B cell (primary cell): ENCODE measurements at regions not wholly inside any gene's neighbourhood (a gene's known extent, or its start where the extent isn't known, plus 50 kb on each side); places are given as distances from the start of the nearest gene placed in this dataset.

Experiments used
- ATAC-seq: fragments of 200-7000 bp; cut with Tn5 transposase; one replicate; pipeline ENCODE4 v1.10.0; 2021; ENCODE audit warnings: low read depth, mild to moderate bottlenecking, moderate number of reproducible peaks, moderate library complexity
- CTCF ChIA-PET: fragments of 350-600 bp; sonication (Branson Sonifier 250); formaldehyde crosslinking; loops from one replicate; lab custom pipeline; 2021; ENCODE audit warnings: antibody characterized with exemption, inconsistent platforms; lab: Charles Lee
- POLR2A ChIA-PET: fragments of 350-600 bp; sonication (Branson Sonifier 250); formaldehyde crosslinking; loops from one replicate; lab custom pipeline; 2021; ENCODE audit warnings: antibody characterized with exemption; lab: Charles Lee
- DNase-seq: peaks from one replicate; pipeline ENCODE4 v3.0.0; 2013
- H2AFZ ChIP-seq: 2 replicates; pipeline ENCODE4 v1.6.1; 2012; ENCODE audit warnings: mild to moderate bottlenecking, low read depth, low read length; ENCODE audit not compliant: insufficient read depth, poor library complexity, severe bottlenecking
- H3K27ac ChIP-seq, 2 donors: 1 replicate in 1 of 2; 2 replicates in 1 of 2; pipeline ENCODE4 v1.5.1; 2012 to 2013; ENCODE audit warnings: low read length in 2 of 2, mild to moderate bottlenecking in 2 of 2, moderate library complexity in 1 of 2
- H3K27me3 ChIP-seq, 4 experiments: fragments of 200-600 bp in 1 of 4; sonication (generic) in 1 of 4; replicated peaks in 1 of 4; 1 replicate in 2 of 4; 2 replicates in 2 of 4; pipeline versions ENCODE4 v1.6.1 to v1.7.0; 2013 to 2016; ENCODE audit warnings: low read length in 3 of 4, mild to moderate bottlenecking in 2 of 4, mixed read lengths in 1 of 4, moderate library complexity in 1 of 4; ENCODE audit not compliant: insufficient read depth in 4 of 4, control insufficient read depth in 3 of 4; ENCODE audit errors: control extremely low read depth in 1 of 4
- H3K36me3 ChIP-seq, 2 experiments: replicated peaks in 1 of 2; 1 replicate in 1 of 2; 2 replicates in 1 of 2; pipeline versions ENCODE4 v1.6.1 to v1.7.1; 2013; ENCODE audit warnings: low read length in 1 of 2; ENCODE audit not compliant: insufficient read depth in 2 of 2, control insufficient read depth in 1 of 2; ENCODE audit errors: control extremely low read depth in 1 of 2, extremely low read depth in 1 of 2
- H3K4me1 ChIP-seq, 2 donors: fragments of 200-600 bp in 1 of 2; sonication (generic) in 1 of 2; 1 replicate in 1 of 2; 2 replicates in 1 of 2; pipeline versions ENCODE4 v1.5.1 to v1.6.1; 2013 to 2017; ENCODE audit warnings: low read length in 2 of 2; ENCODE audit not compliant: control insufficient read depth in 2 of 2, insufficient read depth in 2 of 2
- H3K4me2 ChIP-seq: replicated peaks from 2 replicates; pipeline ENCODE3; 2012; ENCODE audit warnings: mild to moderate bottlenecking, low read depth, low read length; ENCODE audit not compliant: poor library complexity, severe bottlenecking
- H3K4me3 ChIP-seq, 5 experiments: fragments of 200-600 bp in 1 of 5; sonication (generic) in 1 of 5; 1 replicate in 3 of 5; 2 replicates in 2 of 5; pipeline versions ENCODE4 v1.5.1 to v1.7.0; 2011 to 2016; ENCODE audit warnings: low read length in 4 of 5, mild to moderate bottlenecking in 4 of 5, low read depth in 2 of 5, control low read depth in 1 of 5, moderate library complexity in 1 of 5; ENCODE audit not compliant: insufficient read depth in 1 of 5; ENCODE audit errors: control extremely low read depth in 1 of 5, extremely low read depth in 1 of 5
- H3K79me2 ChIP-seq: fragments of 200-600 bp; sonication (generic); one replicate; pipeline ENCODE4 v1.6.0; 2016; ENCODE audit warnings: low read length; ENCODE audit not compliant: control insufficient read depth, insufficient read depth
- H3K9ac ChIP-seq: fragments of 200-600 bp; sonication (generic); 2 replicates; pipeline ENCODE4 v1.6.1; 2017; ENCODE audit warnings: mild to moderate bottlenecking, low read length, moderate library complexity
- H3K9me3 ChIP-seq, 3 donors: one replicate each; pipeline versions ENCODE4 v1.6.1 to v1.7.1; 2013; ENCODE audit warnings: low read length in 2 of 3; ENCODE audit not compliant: control insufficient read depth in 2 of 3, insufficient read depth in 1 of 3; ENCODE audit errors: control extremely low read depth in 1 of 3
- H4K20me1 ChIP-seq: 2 replicates; pipeline ENCODE4 v1.6.0; 2012; ENCODE audit warnings: mild to moderate bottlenecking, low read length; ENCODE audit not compliant: insufficient read depth, control insufficient read depth, poor library complexity, severe bottlenecking
- H3K27ac Mint-ChIP-seq: one replicate; pipeline ENCODE4 v1.8.0; 2021; ENCODE audit warnings: mixed read lengths
- H3K27me3 Mint-ChIP-seq: one replicate; pipeline ENCODE4 v1.8.0; 2021; ENCODE audit warnings: mixed read lengths
- H3K4me1 Mint-ChIP-seq: one replicate; pipeline ENCODE4 v1.8.0; 2021; ENCODE audit warnings: mixed read lengths
- H3K4me3 Mint-ChIP-seq: one replicate; pipeline ENCODE4 v1.8.0; 2021; ENCODE audit warnings: mixed read lengths
- H3K9me3 Mint-ChIP-seq: one replicate; pipeline ENCODE4 v1.8.0; 2022; ENCODE audit warnings: mixed read lengths; ENCODE audit not compliant: insufficient read depth
- EZH2 ChIP-seq: IDR thresholded peaks from 2 replicates; pipeline ENCODE4 v1.6.1; 2012; ENCODE audit warnings: borderline replicate concordance, low read depth, mild to moderate bottlenecking, moderate library complexity, low read length; ENCODE audit not compliant: insufficient read depth, poor library complexity, severe bottlenecking
- WGBS: methylation state at CpG from one replicate; pipeline ENCODE4 v1.1.5; 2013; ENCODE audit warnings: missing lambda C conversion rate; ENCODE audit not compliant: insufficient coverage; 5-methylcytosine and 5-hydroxymethylcytosine counted together
- intact Hi-C: fragments of 100-400 bp; cut with micrococcal nuclease; formaldehyde crosslinking; loops from one replicate; pipeline ENCODE4 v1.10.0; 2022
- TF ChIP-seq, protein P1 (sequence below): fragments of 200-600 bp; IDR thresholded peaks from one replicate; pipeline ENCODE4 v1.8.0; 2022; ENCODE audit warnings: antibody characterized with exemption, mild to moderate bottlenecking

DNA sequence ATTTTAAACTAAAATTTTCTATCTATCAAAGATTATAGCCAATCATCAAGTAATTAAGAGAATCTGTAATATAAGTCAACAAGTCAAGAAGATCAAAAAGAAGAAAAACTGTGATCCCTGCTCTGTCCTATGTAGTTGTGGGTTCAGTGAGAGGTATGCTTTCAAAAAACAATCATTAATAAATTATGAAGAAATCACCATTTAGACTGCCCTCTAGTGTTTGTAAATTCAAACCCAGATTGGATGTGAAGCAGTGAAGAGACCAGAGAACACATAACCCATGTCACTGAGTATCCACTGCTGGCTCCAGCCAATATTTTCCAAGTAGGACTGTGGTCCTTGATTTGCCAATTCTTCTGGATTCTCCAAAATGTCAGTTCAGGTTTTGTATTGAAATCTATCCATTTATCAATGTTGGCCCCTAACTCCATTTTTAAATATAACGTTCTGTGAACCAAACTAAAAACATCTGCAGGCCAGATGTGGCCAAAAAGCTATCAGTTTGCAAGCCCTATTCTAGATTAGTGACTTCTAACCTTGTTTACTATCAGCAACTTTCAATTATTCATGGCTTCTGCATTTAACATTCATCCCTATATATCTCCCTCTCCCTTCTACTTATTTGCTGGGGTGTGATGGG is 467.5 kb upstream of the CXADR start:
- ATAC-seq (no peak), DNase-seq (no peak)
- no peaks in the 10 kb centered on the region for H3K4me1 Mint-ChIP-seq
- TF ChIP-seq, protein P1, sequence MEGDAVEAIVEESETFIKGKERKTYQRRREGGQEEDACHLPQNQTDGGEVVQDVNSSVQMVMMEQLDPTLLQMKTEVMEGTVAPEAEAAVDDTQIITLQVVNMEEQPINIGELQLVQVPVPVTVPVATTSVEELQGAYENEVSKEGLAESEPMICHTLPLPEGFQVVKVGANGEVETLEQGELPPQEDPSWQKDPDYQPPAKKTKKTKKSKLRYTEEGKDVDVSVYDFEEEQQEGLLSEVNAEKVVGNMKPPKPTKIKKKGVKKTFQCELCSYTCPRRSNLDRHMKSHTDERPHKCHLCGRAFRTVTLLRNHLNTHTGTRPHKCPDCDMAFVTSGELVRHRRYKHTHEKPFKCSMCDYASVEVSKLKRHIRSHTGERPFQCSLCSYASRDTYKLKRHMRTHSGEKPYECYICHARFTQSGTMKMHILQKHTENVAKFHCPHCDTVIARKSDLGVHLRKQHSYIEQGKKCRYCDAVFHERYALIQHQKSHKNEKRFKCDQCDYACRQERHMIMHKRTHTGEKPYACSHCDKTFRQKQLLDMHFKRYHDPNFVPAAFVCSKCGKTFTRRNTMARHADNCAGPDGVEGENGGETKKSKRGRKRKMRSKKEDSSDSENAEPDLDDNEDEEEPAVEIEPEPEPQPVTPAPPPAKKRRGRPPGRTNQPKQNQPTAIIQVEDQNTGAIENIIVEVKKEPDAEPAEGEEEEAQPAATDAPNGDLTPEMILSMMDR: no peak
- no peak for TF ChIP-seq EZH2
- no peak overlapping the region for H3K27ac ChIP-seq
- no peaks in the 10 kb centered on the region for H3K36me3 ChIP-seq
- H3K9ac ChIP-seq: no peak overlapping the region
- CTCF ChIA-PET: no interaction called here
- H3K4me3 ChIP-seq: no peak overlapping the region
- no peaks in the 10 kb centered on the region for H3K79me2 ChIP-seq
- WGBS: 80% methylated on average over 1 of the region's 1 CpG
- no peaks in the 10 kb centered on the region for H3K4me1 ChIP-seq
- no peaks in the 10 kb centered on the region for H3K27me3 Mint-ChIP-seq
- no peaks in the 10 kb centered on the region for H3K27me3 ChIP-seq
- no peak overlapping the region for H3K4me2 ChIP-seq
- H2AFZ ChIP-seq: no peak overlapping the region
- H3K27ac Mint-ChIP-seq: no peak overlapping the region
- intact Hi-C loops: no loop called here
- peaks cover 9% of the 10 kb centered on the region for H3K9me3 Mint-ChIP-seq
- POLR2A ChIA-PET: no interaction called here
- peaks cover 0 to 16% (median 4%) of the 10 kb centered on the region in 3 donors for H3K9me3 ChIP-seq
- no peak overlapping the region for H3K4me3 Mint-ChIP-seq
- H4K20me1 ChIP-seq: no peaks in the 10 kb centered on the region

- peaks cover 0 to 11% (median 4%) of the 10 kb centered on the region in 3 donors for H3K9me3 ChIP-seq
- Mint-ChIP-seq H3K27me3 (no peaks in the 10 kb centered on the region), H3K4me1 (no peaks in the 10 kb centered on the region), H3K9me3 (peaks cover 7% of the 10 kb centered on the region), H3K27ac (no peak overlapping the region), H3K4me3 (no peak overlapping the region)
- H3K36me3 ChIP-seq: no peaks in the 10 kb centered on the region
- CTCF ChIA-PET: no interaction called here
- H3K27me3 ChIP-seq: no peaks in the 10 kb centered on the region
- no peak for TF ChIP-seq EZH2
- TF ChIP-seq, protein P1: no peak
- intact Hi-C loops: no loop called here
- no peak overlapping the region for H3K9ac ChIP-seq
- H3K4me2 ChIP-seq: no peak overlapping the region
- 68% methylated on average over 3 of the region's 3 CpGs for whole genome bisulfite sequencing
- POLR2A ChIA-PET: no interaction called here
- ATAC-seq (no peak), DNase-seq (no peak)
- H3K4me3 ChIP-seq: no peak overlapping the region
- no peaks in the 10 kb centered on the region for H3K4me1 ChIP-seq
- H2AFZ ChIP-seq: no peak overlapping the region
- no peaks in the 10 kb centered on the region for H3K79me2 ChIP-seq
- H4K20me1 ChIP-seq: no peaks in the 10 kb centered on the region
- no peak overlapping the region for H3K27ac ChIP-seq
Observed at GRCh38 chr21:17048974-17049373, 463.9 kb upstream of the CXADR start.
